HG03565 (cell line): ENCODE measurements at regions not wholly inside any gene's neighbourhood (a gene's known extent, or its start where the extent isn't known, plus 50 kb on each side); places are given as distances from the start of the nearest gene placed in this dataset.

Experiments
- ATAC-seq: cut with Tn5 transposase; IDR thresholded peaks from one replicate; pipeline ENCODE4 v1.9.1; 2021; ENCODE audit warnings: mild to moderate bottlenecking, moderate library complexity; ENCODE audit not compliant: unreplicated experiment

DNA sequence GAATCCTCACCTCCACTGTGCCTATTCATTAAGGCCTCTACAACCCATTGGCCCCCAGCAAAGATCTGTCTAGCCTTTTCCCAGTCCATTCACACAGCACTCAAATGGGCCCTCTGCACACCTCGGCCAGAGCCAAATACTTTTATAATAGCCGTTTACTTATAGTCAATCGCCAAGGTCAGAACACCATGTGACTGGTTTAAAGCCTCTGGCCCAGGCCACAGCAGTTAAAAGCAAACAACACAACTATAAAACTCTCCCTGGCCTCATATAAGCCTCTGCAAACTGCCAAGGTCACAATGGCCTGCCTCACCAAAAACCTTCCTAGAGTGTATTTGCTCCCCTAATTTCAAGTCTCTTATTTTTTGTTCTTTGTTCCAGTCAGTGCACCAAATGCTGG, 562.6 kb downstream of the CAAP1 start:
- no peak for ATAC-seq

DNA sequence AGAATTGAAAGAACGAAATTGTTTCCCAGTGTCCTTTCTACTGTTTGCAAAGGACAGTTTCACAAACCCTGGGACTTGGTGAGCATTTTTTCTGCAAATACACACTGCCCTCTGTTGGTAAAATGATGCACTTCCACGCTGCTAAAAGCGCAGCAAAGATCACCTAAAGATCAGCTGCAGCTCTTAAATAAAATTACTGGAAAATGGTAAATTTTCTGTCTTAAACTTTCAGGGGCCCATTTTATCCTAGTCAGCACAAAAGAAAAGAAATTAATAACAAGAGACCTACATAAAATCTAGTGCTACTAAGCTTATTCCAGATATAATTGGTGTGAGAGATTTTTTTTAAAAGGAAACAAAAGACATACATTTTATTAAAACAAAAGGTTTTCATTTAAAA, 566.0 kb downstream of the CAAP1 start:
- peak; percentile 62 for ATAC-seq

DNA sequence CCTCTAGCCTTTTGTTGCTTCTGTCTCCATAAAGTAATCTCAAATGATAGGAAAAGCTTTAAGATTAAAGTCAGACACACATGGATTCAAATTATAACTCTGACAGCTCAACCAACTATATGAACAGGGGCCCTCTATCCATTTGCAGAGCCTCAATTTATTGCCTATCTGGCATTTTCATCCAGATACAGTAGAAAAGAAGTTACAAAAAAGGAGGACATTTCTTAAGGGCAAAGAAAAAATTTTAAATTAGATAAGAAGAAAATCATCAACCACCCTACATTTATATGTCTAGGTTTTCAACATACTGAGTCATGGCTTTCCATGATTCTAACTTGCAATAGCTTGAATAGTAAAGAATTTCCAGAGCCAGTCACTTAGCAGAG, 567.2 kb downstream of the CAAP1 start:
- no peak for ATAC-seq

GRCh38 chr9:26324786-26325443, 567.7 kb downstream of the CAAP1 start:
- ATAC-seq = no peak

- ATAC-seq = no peak
Observed at GRCh38 chr9:26321935-26322334, 570.7 kb downstream of the CAAP1 start.

DNA sequence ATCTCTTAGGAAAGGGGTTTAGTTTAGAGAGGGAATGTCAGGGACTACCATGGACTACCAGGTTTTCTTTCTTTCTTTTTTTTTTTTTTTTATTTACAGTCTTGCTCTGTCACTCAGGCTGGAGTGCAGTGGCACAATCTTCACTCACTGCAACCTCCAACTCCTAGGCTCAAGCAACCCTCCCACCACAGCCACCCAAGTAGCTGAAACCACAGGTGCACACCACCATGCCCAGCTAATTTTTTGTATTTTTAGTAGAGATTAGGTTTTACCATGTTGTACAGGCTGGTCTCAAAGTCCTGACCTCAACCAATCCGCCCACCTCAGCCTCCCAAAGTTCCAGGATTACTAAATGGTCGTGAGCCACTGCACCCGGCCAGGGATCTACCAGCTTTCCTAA, 572.7 kb downstream of the CAAP1 start:
- no peak for ATAC-seq

DNA sequence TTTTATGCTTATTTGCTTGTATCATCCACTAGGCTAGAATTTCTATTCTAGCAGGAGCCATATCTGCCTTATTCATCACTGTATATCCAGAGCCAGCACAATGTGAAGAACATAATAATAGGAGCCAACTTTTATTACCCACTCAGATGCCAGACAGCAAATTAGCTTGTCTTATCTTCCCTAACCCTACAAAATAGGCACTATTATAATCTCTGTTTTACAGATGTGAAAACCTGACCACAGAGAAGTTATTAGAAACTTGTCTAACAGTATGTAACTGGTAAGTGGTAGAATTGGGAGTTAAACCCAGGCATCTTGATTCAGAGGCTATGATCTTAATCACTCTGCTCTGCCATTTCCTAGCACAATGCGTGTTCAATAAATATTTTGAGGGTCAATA, 579.5 kb downstream of the CAAP1 start:
- no peak for ATAC-seq

GRCh38 chr9:26311463-26311995, 581.1 kb downstream of the CAAP1 start:
- ATAC-seq = no peak

- no peak for ATAC-seq
Observed at GRCh38 chr9:26310294-26310693, 582.3 kb downstream of the CAAP1 start.

DNA sequence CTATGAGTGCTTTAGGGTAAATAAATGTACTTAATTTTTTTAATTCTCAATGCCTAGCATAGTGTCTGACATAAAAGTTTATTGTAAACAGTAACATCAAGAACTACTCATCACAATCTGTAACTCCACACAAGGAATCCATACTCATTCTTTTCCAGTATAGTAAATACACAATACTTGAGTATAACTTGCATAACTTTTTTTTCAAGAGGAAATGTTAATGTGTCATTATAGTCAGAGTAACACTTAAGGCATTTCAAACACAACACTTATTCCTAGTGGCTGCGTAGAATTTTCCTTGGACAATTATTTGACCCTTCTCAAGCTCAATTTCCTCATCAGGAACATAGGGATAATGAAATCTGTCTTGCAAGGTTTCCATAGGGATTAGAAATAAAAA, 584.3 kb downstream of the CAAP1 start:
- no peak for ATAC-seq

- no peak for ATAC-seq
Observed at GRCh38 chr9:26301659-26302058, 590.9 kb downstream of the CAAP1 start.

DNA sequence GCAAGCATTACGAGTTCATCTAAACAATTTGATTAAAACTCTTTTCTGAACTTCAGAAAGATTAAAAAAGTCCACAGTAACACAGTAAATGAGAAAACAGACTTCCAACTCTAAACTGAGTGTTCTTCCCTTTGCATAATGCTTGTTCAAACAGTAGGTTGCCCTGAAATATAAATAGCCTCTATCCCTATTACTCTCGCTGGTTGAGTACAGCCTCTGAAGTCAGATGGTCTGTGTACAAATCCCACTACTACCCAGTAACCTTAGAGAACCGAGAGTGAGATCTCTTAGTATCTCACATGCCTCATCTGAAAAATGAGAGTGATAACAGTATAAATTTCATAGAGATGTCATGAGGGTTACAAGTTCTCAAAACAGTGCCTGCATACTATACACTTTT, 591.6 kb downstream of the CAAP1 start:
- no peak for ATAC-seq

GRCh38 chr9:26296910-26297572, 595.6 kb downstream of the CAAP1 start:
- no peak for ATAC-seq

DNA sequence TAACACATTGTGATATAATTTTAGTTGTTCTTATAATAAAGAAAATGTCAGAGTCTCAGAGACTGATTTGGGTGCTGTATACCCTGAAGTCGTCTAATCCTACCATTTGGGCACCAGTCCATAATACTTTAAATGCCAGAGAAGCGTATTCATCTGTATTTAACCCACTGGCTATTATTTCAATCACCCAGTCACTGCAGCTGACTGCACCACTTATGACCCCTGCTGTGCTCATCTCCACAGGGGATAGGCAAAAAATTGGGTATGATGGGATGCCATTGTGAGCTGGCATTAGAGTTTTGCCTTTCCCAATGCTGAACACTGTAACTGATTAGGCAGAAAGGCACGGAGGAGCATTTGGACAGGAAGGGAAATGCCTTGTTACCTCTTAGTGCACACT, 599.7 kb downstream of the CAAP1 start:
- ATAC-seq = no peak

DNA sequence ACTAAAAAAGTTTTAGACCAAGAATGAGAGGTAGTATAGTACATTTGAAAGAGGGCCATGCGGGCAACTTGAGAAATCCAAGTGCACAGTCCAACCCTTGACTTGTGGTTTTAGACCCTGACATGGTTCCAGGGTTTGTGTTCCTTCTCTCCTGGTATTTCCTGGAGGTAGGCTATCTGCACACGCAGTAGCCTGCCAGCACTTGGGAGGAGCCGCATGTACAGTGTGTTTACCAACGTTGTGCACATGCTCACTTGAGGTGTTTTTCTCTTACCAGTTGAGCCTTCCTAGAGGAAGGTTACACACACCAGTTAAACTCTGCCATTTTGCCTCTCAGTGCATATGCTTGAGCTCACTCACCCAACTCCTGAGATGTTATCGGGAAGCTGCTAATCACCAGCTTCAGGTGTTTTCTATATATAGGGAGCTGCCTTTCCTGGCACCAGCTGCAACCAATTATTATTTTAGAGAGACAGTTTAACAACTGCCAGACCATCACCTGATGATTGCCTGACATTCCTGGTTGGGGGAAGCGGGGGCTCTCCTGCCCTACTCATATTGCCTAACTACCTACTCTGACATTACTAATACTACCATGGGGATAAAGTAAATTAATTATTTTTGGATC, 593.4 kb upstream of the TUSC1 start:
- no peak for ATAC-seq

DNA sequence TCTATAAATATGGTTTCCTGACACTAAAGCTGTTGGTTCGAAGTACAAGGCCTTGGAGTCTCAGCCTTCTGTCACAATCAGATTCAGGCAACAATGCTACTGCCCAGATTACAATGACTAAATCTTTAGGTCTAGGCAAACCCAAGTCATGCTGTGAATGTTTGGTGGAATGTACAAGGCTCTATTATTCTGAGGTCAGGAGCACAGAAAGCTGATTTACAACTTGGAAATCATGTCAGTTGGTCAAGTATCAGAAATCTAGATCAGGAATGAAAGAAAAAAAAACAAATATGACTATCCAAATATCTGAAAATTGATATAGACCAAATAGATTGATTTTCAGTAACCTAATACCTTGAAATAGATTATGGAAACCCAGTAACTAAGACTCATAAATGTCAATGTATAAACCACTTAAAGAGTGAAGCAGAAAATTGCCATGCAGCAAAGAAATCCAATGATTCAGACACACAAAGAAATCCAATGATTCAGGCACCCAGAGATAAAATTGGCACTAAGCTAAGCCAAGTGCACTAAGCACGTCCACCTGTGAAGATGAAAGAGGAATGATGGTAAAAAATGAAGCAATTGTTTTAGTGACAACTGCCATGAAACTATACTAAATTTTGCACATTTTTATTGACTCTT, 588.0 kb upstream of the TUSC1 start:
- ATAC-seq = no peak

DNA sequence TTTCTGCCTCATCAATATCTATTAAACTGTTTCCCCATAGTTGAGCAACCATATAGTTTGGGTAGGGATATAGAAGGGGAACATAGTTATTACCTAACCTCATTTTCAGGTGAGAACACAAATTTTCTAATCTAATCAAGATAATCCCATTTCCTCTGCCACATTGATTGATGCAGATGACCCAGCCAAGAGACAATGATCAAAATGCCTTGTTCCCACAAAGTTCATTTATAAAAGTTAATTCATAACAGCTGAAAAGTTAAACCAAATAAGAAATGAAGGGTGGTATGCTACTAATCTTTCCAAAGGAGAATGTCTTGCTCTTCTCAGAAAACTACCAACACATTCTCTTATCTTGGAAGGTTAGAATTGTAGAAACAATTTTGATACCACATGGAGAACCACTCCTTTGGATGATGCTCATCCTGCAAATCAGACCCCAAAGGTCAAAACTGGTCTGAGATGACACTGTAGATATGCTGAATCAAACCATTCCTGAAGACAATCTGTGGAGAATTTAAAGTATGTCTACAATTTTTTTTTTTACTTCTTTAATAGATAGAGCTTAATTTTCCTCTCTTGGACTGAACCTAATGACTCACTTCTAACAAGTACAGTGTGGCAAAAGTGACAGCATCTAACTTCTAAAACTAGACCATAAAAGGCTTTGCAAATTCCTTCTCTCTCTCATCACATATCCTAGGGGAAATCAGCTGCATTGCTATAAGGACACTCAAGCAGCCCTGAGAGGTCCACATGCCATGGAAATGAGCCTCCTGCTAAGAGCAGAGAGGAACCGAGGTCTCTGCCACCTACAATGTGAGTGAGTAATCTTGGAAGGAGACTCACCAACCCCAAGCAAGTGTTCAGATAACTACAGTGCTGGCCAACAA, 586.7 kb upstream of the TUSC1 start:
- ATAC-seq = no peak

- ATAC-seq = no peak
Observed at GRCh38 chr9:26263478-26263877, 585.2 kb upstream of the TUSC1 start.

- ATAC-seq = no peak
Observed at GRCh38 chr9:26262421-26263107, 584.3 kb upstream of the TUSC1 start.
